ENCODE measurements at regions not wholly inside any gene's neighbourhood (a gene's known extent, or its start where the extent isn't known, plus 50 kb on each side); places are given as distances from the start of the nearest gene placed in this dataset.

GRCh38 chr3:59423707-59424106, 373.9 kb upstream of the CFAP20DC start:
- no peaks in the 10 kb centered on the region for H3K9me3 ChIP-seq (ENCODE audit: severe bottlenecking)
- no peak overlapping the region for H3K27ac ChIP-seq (ENCODE audit: poor library complexity, severe bottlenecking)
- H3K4me1 ChIP-seq (ENCODE audit: insufficient read depth, poor library complexity, severe bottlenecking), result peaks cover 35% of the 10 kb centered on the region

GRCh38 chr3:59422312-59422711, 372.5 kb upstream of the CFAP20DC start:
- Histone ChIP-seq H3K27ac (ENCODE audit: poor library complexity, severe bottlenecking) (no peak overlapping the region), H3K4me3 (ENCODE audit: severe bottlenecking) (no peak overlapping the region), H3K4me1 (ENCODE audit: insufficient read depth, poor library complexity, severe bottlenecking) (peaks cover 31% of the 10 kb centered on the region), H3K9me3 (ENCODE audit: severe bottlenecking) (no peaks in the 10 kb centered on the region), H3K36me3 (ENCODE audit: low read depth) (no peaks in the 10 kb centered on the region), H3K27me3 (ENCODE audit: insufficient read depth, poor library complexity, severe bottlenecking) (no peaks in the 10 kb centered on the region)
- ATAC-seq (ENCODE audit: low read depth), result peak; percentile 53
- TF ChIP-seq CTCF (IDR thresholded peaks at IDR 0.05; ENCODE audit: poor library complexity, severe bottlenecking), result no peak
- DNase-seq (ENCODE audit: low spot score), result no peak

More at GRCh38 chr3:59423707-59424106, 373.9 kb upstream of the CFAP20DC start:
- no peak for ATAC-seq (ENCODE audit: low read depth)
- H3K36me3 ChIP-seq (ENCODE audit: low read depth), result no peaks in the 10 kb centered on the region
- no peak overlapping the region for H3K4me3 ChIP-seq (ENCODE audit: severe bottlenecking)
- no peak for TF ChIP-seq CTCF (IDR thresholded peaks at IDR 0.05; ENCODE audit: poor library complexity, severe bottlenecking)
- no peak for DNase-seq (ENCODE audit: low spot score)
- no peaks in the 10 kb centered on the region for H3K27me3 ChIP-seq (ENCODE audit: insufficient read depth, poor library complexity, severe bottlenecking)

- no peak for TF ChIP-seq CTCF (IDR thresholded peaks at IDR 0.05; ENCODE audit: poor library complexity, severe bottlenecking)
- Histone ChIP-seq H3K4me3 (ENCODE audit: severe bottlenecking) (no peak overlapping the region), H3K36me3 (ENCODE audit: low read depth) (no peaks in the 10 kb centered on the region), H3K27me3 (ENCODE audit: insufficient read depth, poor library complexity, severe bottlenecking) (no peaks in the 10 kb centered on the region), H3K9me3 (ENCODE audit: severe bottlenecking) (no peaks in the 10 kb centered on the region), H3K27ac (ENCODE audit: poor library complexity, severe bottlenecking) (no peak overlapping the region), H3K4me1 (ENCODE audit: insufficient read depth, poor library complexity, severe bottlenecking) (peaks cover 5% of the 10 kb centered on the region)
- DNase-seq (ENCODE audit: low spot score) (no peak), ATAC-seq (ENCODE audit: low read depth) (no peak)
Measured at GRCh38 chr3:59418836-59419235, 369.0 kb upstream of the CFAP20DC start.

GRCh38 chr3:59412516-59412915, 362.7 kb upstream of the CFAP20DC start:
- no peaks in the 10 kb centered on the region for H3K4me1 ChIP-seq (ENCODE audit: insufficient read depth, poor library complexity, severe bottlenecking)
- DNase-seq (ENCODE audit: low spot score) (no peak), ATAC-seq (ENCODE audit: low read depth) (no peak)
- H3K36me3 ChIP-seq (ENCODE audit: low read depth), result no peaks in the 10 kb centered on the region
- no peaks in the 10 kb centered on the region for H3K9me3 ChIP-seq (ENCODE audit: severe bottlenecking)
- H3K4me3 ChIP-seq (ENCODE audit: severe bottlenecking), result no peak overlapping the region
- TF ChIP-seq CTCF (IDR thresholded peaks at IDR 0.05; ENCODE audit: poor library complexity, severe bottlenecking), result no peak
- H3K27me3 ChIP-seq (ENCODE audit: insufficient read depth, poor library complexity, severe bottlenecking), result no peaks in the 10 kb centered on the region
- H3K27ac ChIP-seq (ENCODE audit: poor library complexity, severe bottlenecking), result no peak overlapping the region

- ATAC-seq (ENCODE audit: low read depth) (0 out of 3 replicates have a peak, but pooled peaks have one; percentile 29), DNase-seq (ENCODE audit: low spot score) (no peak)
- TF ChIP-seq CTCF (IDR thresholded peaks at IDR 0.05; ENCODE audit: poor library complexity, severe bottlenecking), result no peak
- Histone ChIP-seq H3K27ac (ENCODE audit: poor library complexity, severe bottlenecking) (no peak overlapping the region), H3K9me3 (ENCODE audit: severe bottlenecking) (no peaks in the 10 kb centered on the region), H3K27me3 (ENCODE audit: insufficient read depth, poor library complexity, severe bottlenecking) (no peaks in the 10 kb centered on the region), H3K36me3 (ENCODE audit: low read depth) (no peaks in the 10 kb centered on the region), H3K4me1 (ENCODE audit: insufficient read depth, poor library complexity, severe bottlenecking) (no peaks in the 10 kb centered on the region), H3K4me3 (ENCODE audit: severe bottlenecking) (no peak overlapping the region)
Measured at GRCh38 chr3:59411694-59412093, 361.9 kb upstream of the CFAP20DC start.

Measured in RWPE2 (cell line).